SK-N-SH (cell line): ENCODE measurements at regions not wholly inside any gene's neighbourhood (a gene's known extent, or its start where the extent isn't known, plus 50 kb on each side); places are given as distances from the start of the nearest gene placed in this dataset.

Experiments used
- CTCF ChIA-PET: fragments of 300-600, 350-600 bp; formaldehyde crosslinking; extraction: SDS; loops from one replicate; lab custom pipeline; 2021; lab: Yijun Ruan, JAX
- POLR2A ChIA-PET: fragments of 350-600 bp; sonication (Branson Sonifier 250); formaldehyde crosslinking; extraction: SDS; loops from one replicate; lab custom pipeline; 2020; ENCODE audit warnings: antibody characterized with exemption, inconsistent platforms; lab: Yijun Ruan, JAX
- DNase-seq: peaks from one replicate; pipeline ENCODE4 v3.0.0; 2012
- H2AFZ ChIP-seq: fragments of 200-600 bp; sonication (generic); 2 replicates; pipeline ENCODE4 v1.8.1; 2016; ENCODE audit warnings: antibody characterized with exemption, mild to moderate bottlenecking, low read depth
- H3F3A ChIP-seq: fragments of 200-600 bp; sonication (generic); replicated peaks from 2 replicates; pipeline ENCODE3; 2016; ENCODE audit warnings: antibody characterized with exemption, mild to moderate bottlenecking; ENCODE audit not compliant: insufficient read depth
- H3K27ac ChIP-seq, 2 experiments: fragments of 200-500 bp in 1 of 2; fragments of 200-600 bp in 1 of 2; sonication (Bioruptor generic) in 1 of 2; sonication (generic), shearing (Covaris generic) in 1 of 2; 2 replicates each; pipeline versions ENCODE4 v1.5.1 to v1.6.1; 2014 to 2016; ENCODE audit warnings: low read depth in 2 of 2, inconsistent platforms in 1 of 2, low read length in 1 of 2, mild to moderate bottlenecking in 1 of 2, mixed read lengths in 1 of 2
- H3K27me3 ChIP-seq: fragments of 200-600 bp; sonication (generic), shearing (Covaris generic); 2 replicates; pipeline ENCODE4 v1.6.1; 2016; ENCODE audit warnings: mixed run types; ENCODE audit not compliant: insufficient read depth
- H3K36me3 ChIP-seq, 2 experiments: fragments of 200-500 bp in 1 of 2; fragments of 200-600 bp in 1 of 2; sonication (Bioruptor generic) in 1 of 2; sonication (generic) in 1 of 2; replicated peaks in 1 of 2; 2 replicates each; pipeline versions ENCODE3 to v1.5.1; 2014 to 2016; ENCODE audit warnings: low read length in 1 of 2, mild to moderate bottlenecking in 1 of 2; ENCODE audit not compliant: insufficient read depth in 2 of 2, control insufficient read depth in 1 of 2
- H3K4me1 ChIP-seq, 2 experiments: fragments of 200-500 bp in 1 of 2; fragments of 200-600 bp in 1 of 2; sonication (Bioruptor generic) in 1 of 2; sonication (generic), shearing (Covaris generic) in 1 of 2; 2 replicates each; pipeline versions ENCODE4 v1.5.1 to v1.6.1; 2014 to 2016; ENCODE audit warnings: low read depth in 1 of 2, low read length in 1 of 2, mixed run types in 1 of 2; ENCODE audit not compliant: insufficient read depth in 2 of 2, control insufficient read depth in 1 of 2
- H3K4me2 ChIP-seq: fragments of 200-600 bp; sonication (generic), shearing (Covaris generic); 2 replicates; pipeline ENCODE4 v1.6.1; 2017; ENCODE audit warnings: mixed run types
- H3K4me3 ChIP-seq, 2 experiments: fragments of 200-500 bp in 1 of 2; fragments of 200-600 bp in 1 of 2; sonication (Bioruptor generic) in 1 of 2; sonication (generic), shearing (Covaris generic) in 1 of 2; 2 replicates each; pipeline versions ENCODE4 v1.5.1 to v1.8.1; 2014 to 2016; ENCODE audit warnings: low read depth in 2 of 2, inconsistent platforms in 1 of 2, low read length in 1 of 2, mild to moderate bottlenecking in 1 of 2, mixed read lengths in 1 of 2, moderate library complexity in 1 of 2
- H3K79me2 ChIP-seq: fragments of 200-600 bp; sonication (generic); 2 replicates; pipeline ENCODE4 v1.8.1; 2017; ENCODE audit warnings: mild to moderate bottlenecking; ENCODE audit not compliant: insufficient read depth
- H3K9ac ChIP-seq: fragments of 200-600 bp; sonication (generic); 2 replicates; pipeline ENCODE4 v1.6.1; 2017; ENCODE audit warnings: mixed run types
- H3K9me2 ChIP-seq: fragments of 200-600 bp; sonication (generic); 2 replicates; pipeline ENCODE4 v1.6.1; 2017; ENCODE audit warnings: mixed run types
- H3K9me3 ChIP-seq: fragments of 200-600 bp; sonication (generic); 2 replicates; pipeline ENCODE4 v1.6.1; 2017; ENCODE audit warnings: mixed run types, mild to moderate bottlenecking, moderate library complexity
- H4K20me1 ChIP-seq: fragments of 200-600 bp; sonication (generic); 2 replicates; pipeline ENCODE4 v1.6.1; 2017; ENCODE audit warnings: mild to moderate bottlenecking, mixed run types; ENCODE audit not compliant: insufficient read depth
- FOXJ3 ChIP-seq: sonication (generic); formaldehyde crosslinking; IDR thresholded peaks from 2 replicates; pipeline ENCODE4 v1.5.1; 2020; ENCODE audit warnings: mild to moderate bottlenecking, missing genetic modification reagents
- RXRA ChIP-seq: IDR thresholded peaks from 2 replicates; pipeline ENCODE4 v1.4.0; 2012; ENCODE audit warnings: low read depth, mild to moderate bottlenecking, borderline replicate concordance
- SIN3A ChIP-seq: IDR thresholded peaks from 2 replicates; pipeline ENCODE4 v1.6.1; 2012; ENCODE audit warnings: low read depth, mild to moderate bottlenecking, low read length, moderate library complexity, borderline replicate concordance
- TAF1 ChIP-seq: IDR thresholded peaks from 2 replicates; pipeline ENCODE4 v1.6.1; 2012; ENCODE audit warnings: low read depth, mild to moderate bottlenecking, low read length, moderate library complexity, borderline replicate concordance
- TEAD4 ChIP-seq: IDR thresholded peaks from 2 replicates; pipeline ENCODE4 v1.4.0; 2012; ENCODE audit warnings: mild to moderate bottlenecking, borderline replicate concordance; ENCODE audit not compliant: insufficient read depth
- WGBS: methylation state at CpG from one replicate; pipeline ENCODE4 v1.1.6; 2017; ENCODE audit warnings: low lambda C conversion rate; 5-methylcytosine and 5-hydroxymethylcytosine counted together
- TF ChIP-seq, protein P1 (sequence below): fragments of 150-350 bp; IDR thresholded peaks from 2 replicates; pipeline ENCODE4 v1.6.1; 2016; ENCODE audit warnings: mild to moderate bottlenecking, low read depth, low read length
- TF ChIP-seq, protein P2 (sequence below): IDR thresholded peaks from 2 replicates; pipeline ENCODE4 v1.6.1; 2012; ENCODE audit warnings: mild to moderate bottlenecking, low read depth, low read length, moderate library complexity
- TF ChIP-seq, protein P3 (sequence below): IDR thresholded peaks from 2 replicates; pipeline ENCODE4 v1.4.0; 2012; ENCODE audit warnings: low read depth
- TF ChIP-seq, protein P4 (sequence below): IDR thresholded peaks from 2 replicates; pipeline ENCODE4 v1.4.0; 2012; ENCODE audit warnings: low read depth, borderline replicate concordance

DNA sequence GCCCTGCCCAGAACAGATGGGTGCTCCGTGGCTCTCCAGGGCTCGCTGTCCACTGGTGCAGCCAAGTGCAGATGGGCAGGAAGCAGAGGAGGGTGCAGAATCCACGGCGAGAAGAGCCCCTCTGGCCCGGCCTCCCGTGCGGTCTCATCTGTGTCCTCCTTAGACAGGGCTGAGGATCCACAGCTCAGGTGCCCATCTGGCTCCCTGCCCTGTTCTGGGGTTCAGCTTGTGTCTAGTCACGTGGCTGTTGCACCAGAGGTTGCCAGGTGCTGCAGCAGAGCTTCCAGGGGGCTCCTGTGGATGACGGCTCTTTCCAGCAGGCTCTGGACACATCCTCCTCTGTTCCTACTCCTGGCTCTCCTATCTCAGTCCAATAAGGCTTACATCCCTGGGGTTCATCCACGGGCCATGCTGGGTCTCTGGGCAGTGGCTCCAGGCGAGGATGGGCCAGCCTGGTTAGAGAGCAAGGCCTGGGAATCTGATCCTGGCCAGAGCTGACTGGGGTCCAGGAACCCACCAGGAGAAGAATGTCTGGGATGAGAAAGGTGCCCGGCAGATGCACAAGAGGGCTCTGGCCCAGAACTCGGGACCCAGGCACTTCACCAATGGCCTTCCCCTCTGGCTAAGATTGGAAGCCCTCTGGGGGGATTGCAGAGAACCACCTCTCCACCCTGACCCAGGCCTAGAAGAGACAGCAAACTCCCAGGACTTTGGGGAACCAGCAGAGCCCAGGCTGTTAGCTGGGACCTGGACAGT, 116.3 kb upstream of the ID2 start:
- no peak overlapping the region for H3K27ac ChIP-seq
- H3K27me3 ChIP-seq: no peaks in the 10 kb centered on the region; the same call in 1 of the 2 replicates
- H2AFZ ChIP-seq: no peak overlapping the region
- no peak for TF ChIP-seq RXRA
- no peak for TF ChIP-seq TAF1
- TF ChIP-seq, all 33 proteins: peak for 0
- no peaks in the 10 kb centered on the region for H3K79me2 ChIP-seq
- ChIA-PET CTCF (interaction anchor here (0.7 kb wide), 1 partner anchor 766 kb away, joined by 3 read pairs; no protein-coding TSS in a partner anchor), POLR2A (no interaction called here)
- no peaks in the 10 kb centered on the region for H3K36me3 ChIP-seq
- H3K4me1 ChIP-seq: no peaks in the 10 kb centered on the region; a peak in 1 of 4 replicates
- 70% methylated on average over 10 of the region's 13 CpGs for WGBS
- H3K9me2 ChIP-seq: no peaks in the 10 kb centered on the region
- no peaks in the 10 kb centered on the region for H3K9me3 ChIP-seq
- no peak overlapping the region for H3K9ac ChIP-seq
- H3F3A ChIP-seq: no peaks in the 10 kb centered on the region
- no peak for DNase-seq
- no peak overlapping the region for H3K4me2 ChIP-seq
- H3K4me3 ChIP-seq: no peak overlapping the region
- no peaks in the 10 kb centered on the region for H4K20me1 ChIP-seq

DNA sequence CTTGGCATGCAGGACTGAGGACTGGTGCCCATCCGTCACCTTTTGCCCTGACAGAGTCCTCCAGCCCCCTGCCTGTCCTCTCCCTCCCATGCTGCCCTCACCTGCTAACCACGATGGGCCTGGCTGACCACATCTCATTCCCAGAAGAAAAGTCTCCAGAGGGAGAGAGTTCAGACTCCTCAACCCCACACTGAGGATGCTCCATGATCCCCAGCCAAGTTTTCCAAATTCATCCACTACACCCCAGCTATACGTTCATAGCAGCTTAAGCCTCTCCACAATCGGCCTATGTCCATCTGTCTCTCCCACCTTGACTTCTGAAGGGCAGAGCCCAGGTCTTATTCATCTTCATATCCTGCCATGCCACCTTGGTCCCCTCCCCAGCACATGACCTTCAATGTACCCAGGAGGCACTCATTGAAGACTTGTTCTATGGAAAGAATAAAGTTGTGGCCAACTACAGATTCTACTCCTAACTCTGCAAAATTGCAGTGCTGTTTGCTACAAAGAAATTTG, 115.6 kb upstream of the ID2 start:
- whole genome bisulfite sequencing: 51% methylated on average over 4 of the region's 4 CpGs
- Histone ChIP-seq H3F3A (no peaks in the 10 kb centered on the region), H3K9ac (no peak overlapping the region), H4K20me1 (no peaks in the 10 kb centered on the region), H2AFZ (no peak overlapping the region), H3K36me3 (no peaks in the 10 kb centered on the region), H3K4me1 (no peaks in the 10 kb centered on the region; a peak in 1 of 4 replicates), H3K79me2 (no peaks in the 10 kb centered on the region), H3K9me2 (no peaks in the 10 kb centered on the region), H3K9me3 (no peaks in the 10 kb centered on the region), H3K27ac (no peak overlapping the region), H3K4me3 (no peak overlapping the region), H3K4me2 (no peak overlapping the region), H3K27me3 (no peaks in the 10 kb centered on the region; the same call in 1 of the 2 replicates)
- POLR2A ChIA-PET: no interaction called here
- CTCF ChIA-PET: no interaction called here
- TF ChIP-seq SIN3A (no peak), FOXJ3 (no peak), RXRA (no peak), TEAD4 (no peak)
- TF ChIP-seq, protein P1, sequence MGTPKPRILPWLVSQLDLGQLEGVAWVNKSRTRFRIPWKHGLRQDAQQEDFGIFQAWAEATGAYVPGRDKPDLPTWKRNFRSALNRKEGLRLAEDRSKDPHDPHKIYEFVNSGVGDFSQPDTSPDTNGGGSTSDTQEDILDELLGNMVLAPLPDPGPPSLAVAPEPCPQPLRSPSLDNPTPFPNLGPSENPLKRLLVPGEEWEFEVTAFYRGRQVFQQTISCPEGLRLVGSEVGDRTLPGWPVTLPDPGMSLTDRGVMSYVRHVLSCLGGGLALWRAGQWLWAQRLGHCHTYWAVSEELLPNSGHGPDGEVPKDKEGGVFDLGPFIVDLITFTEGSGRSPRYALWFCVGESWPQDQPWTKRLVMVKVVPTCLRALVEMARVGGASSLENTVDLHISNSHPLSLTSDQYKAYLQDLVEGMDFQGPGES: no peak
- TF ChIP-seq, protein P2, sequence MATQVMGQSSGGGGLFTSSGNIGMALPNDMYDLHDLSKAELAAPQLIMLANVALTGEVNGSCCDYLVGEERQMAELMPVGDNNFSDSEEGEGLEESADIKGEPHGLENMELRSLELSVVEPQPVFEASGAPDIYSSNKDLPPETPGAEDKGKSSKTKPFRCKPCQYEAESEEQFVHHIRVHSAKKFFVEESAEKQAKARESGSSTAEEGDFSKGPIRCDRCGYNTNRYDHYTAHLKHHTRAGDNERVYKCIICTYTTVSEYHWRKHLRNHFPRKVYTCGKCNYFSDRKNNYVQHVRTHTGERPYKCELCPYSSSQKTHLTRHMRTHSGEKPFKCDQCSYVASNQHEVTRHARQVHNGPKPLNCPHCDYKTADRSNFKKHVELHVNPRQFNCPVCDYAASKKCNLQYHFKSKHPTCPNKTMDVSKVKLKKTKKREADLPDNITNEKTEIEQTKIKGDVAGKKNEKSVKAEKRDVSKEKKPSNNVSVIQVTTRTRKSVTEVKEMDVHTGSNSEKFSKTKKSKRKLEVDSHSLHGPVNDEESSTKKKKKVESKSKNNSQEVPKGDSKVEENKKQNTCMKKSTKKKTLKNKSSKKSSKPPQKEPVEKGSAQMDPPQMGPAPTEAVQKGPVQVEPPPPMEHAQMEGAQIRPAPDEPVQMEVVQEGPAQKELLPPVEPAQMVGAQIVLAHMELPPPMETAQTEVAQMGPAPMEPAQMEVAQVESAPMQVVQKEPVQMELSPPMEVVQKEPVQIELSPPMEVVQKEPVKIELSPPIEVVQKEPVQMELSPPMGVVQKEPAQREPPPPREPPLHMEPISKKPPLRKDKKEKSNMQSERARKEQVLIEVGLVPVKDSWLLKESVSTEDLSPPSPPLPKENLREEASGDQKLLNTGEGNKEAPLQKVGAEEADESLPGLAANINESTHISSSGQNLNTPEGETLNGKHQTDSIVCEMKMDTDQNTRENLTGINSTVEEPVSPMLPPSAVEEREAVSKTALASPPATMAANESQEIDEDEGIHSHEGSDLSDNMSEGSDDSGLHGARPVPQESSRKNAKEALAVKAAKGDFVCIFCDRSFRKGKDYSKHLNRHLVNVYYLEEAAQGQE: no peak
- TF ChIP-seq, protein P3, sequence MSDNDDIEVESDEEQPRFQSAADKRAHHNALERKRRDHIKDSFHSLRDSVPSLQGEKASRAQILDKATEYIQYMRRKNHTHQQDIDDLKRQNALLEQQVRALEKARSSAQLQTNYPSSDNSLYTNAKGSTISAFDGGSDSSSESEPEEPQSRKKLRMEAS: no peak
- TF ChIP-seq, protein P4, sequence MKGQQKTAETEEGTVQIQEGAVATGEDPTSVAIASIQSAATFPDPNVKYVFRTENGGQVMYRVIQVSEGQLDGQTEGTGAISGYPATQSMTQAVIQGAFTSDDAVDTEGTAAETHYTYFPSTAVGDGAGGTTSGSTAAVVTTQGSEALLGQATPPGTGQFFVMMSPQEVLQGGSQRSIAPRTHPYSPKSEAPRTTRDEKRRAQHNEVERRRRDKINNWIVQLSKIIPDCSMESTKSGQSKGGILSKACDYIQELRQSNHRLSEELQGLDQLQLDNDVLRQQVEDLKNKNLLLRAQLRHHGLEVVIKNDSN: no peak
- no peak for DNase-seq
